Activated CD4-positive, alpha-beta T cell treated with anti-CD3 and anti-CD28 coated beads, Interleukin-2, Interleukin-4, amounts not matched to agents 100 ng/mL and 50 ng/mL, durations not matched to agents 16 hours and 8 hours (primary cell): ENCODE measurements at regions not wholly inside any gene's neighbourhood (a gene's known extent, or its start where the extent isn't known, plus 50 kb on each side); places are given as distances from the start of the nearest gene placed in this dataset.
"Not testable (repeated sequence)": the region's sequence is repeated elsewhere in the genome, so short reads cannot be mapped to it uniquely, and the experiment has no call there.

Experiments used
- DNase-seq: peaks from one replicate; pipeline ENCODE4 v3.0.0-alpha.2; 2020; ENCODE audit warnings: low spot score

- DNase-seq, result no peak
These were observed 57.4 kb upstream of the PRSS16 start for GRCh38 chr6:27190126-27190525.

- DNase-seq, result not testable (repeated sequence)
These were observed 53.0 kb upstream of the PRSS16 start for GRCh38 chr6:27194453-27194852.

DNA sequence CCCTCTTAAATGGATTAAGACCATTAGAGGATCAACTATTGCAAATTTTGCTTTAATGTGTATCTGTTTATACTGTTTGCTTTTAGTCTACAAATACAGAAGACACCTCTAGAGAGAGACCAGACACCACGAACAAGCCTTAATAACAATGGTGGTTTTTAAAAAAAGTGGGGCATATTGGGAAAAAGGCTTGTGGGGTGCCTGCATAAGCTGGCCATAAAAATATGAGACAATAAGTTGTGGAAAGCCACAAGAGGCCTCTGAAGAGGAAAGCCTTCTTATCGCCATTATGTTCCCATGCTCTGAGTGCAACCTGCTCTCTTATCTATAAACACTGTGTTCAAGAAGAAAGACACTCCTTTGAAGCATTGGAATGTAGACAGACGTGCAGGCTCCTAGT is 52.0 kb upstream of the PRSS16 start:
- DNase-seq, result not testable (repeated sequence)
